Neural cell (in vitro differentiated cells): ENCODE measurements at regions not wholly inside any gene's neighbourhood (a gene's known extent, or its start where the extent isn't known, plus 50 kb on each side); places are given as distances from the start of the nearest gene placed in this dataset.

Source experiments
- CTCF ChIP-seq: fragments of 450-650 bp; IDR thresholded peaks from 2 replicates; pipeline ENCODE4 v1.5.1; 2014; ENCODE audit warnings: antibody characterized with exemption, mild to moderate bottlenecking, moderate library complexity; ENCODE audit not compliant: poor library complexity, severe bottlenecking
- EZH2 ChIP-seq: fragments of 200-600, 300-800 bp; shearing (Covaris generic), sonication (generic); IDR thresholded peaks from 2 replicates; pipeline ENCODE4 v1.6.1; 2014; ENCODE audit warnings: antibody characterized with exemption, low read length, borderline replicate concordance, mild to moderate bottlenecking; ENCODE audit not compliant: insufficient read depth, poor library complexity, severe bottlenecking

GRCh38 chr3:1015826-1016225 lies 77.0 kb upstream of the CNTN6 start:
- TF ChIP-seq CTCF (no peak), EZH2 (no peak)
